Keratinocyte (primary cell): ENCODE measurements at regions not wholly inside any gene's neighbourhood (a gene's known extent, or its start where the extent isn't known, plus 50 kb on each side); places are given as distances from the start of the nearest gene placed in this dataset.

ENCODE experiments used
- CTCF ChIP-seq, 3 experiments: IDR thresholded peaks in 1 of 3; conservative IDR thresholded peaks in 1 of 3; optimal IDR thresholded peaks in 1 of 3; 2 replicates in 2 of 3; 3 replicates in 1 of 3; pipeline versions ENCODE3 to v1.5.1; 2011; ENCODE audit warnings: low read length in 3 of 3, mild to moderate bottlenecking in 3 of 3, moderate library complexity in 2 of 3, control low read depth in 1 of 3, inconsistent platforms in 1 of 3; ENCODE audit not compliant: insufficient read depth in 2 of 3; ENCODE audit errors: extremely low read depth in 1 of 3
- EZH2 ChIP-seq: IDR thresholded peaks from one replicate; pipeline ENCODE4 v1.6.1; 2012; ENCODE audit warnings: inconsistent platforms, mild to moderate bottlenecking, low read length, moderate library complexity

- no peak for TF ChIP-seq CTCF (optimal IDR thresholded peaks at IDR 0.05 in 1 of 3, IDR thresholded peaks at IDR 0.05 in 1 of 3, conservative IDR thresholded peaks at IDR 0.05 in 1 of 3; ENCODE audit: extremely low read depth in 1 of 3, insufficient read depth in 2 of 3, low read length in 3 of 3)
- TF ChIP-seq EZH2 = no peak
Measured at GRCh38 chr15:81723113-81723651, 322.6 kb downstream of the MEX3B start.
